Hematopoietic multipotent progenitor cell treated with erythropoietin and hydrocortisone succinate and interleukin-3 and kit ligand, for 4 days (in vitro differentiated cells): ENCODE measurements at regions not wholly inside any gene's neighbourhood (a gene's known extent, or its start where the extent isn't known, plus 50 kb on each side); places are given as distances from the start of the nearest gene placed in this dataset.

ENCODE experiments used
- DNase-seq: peaks from one replicate; pipeline ENCODE4 v3.0.0-alpha.2; 2015

DNA sequence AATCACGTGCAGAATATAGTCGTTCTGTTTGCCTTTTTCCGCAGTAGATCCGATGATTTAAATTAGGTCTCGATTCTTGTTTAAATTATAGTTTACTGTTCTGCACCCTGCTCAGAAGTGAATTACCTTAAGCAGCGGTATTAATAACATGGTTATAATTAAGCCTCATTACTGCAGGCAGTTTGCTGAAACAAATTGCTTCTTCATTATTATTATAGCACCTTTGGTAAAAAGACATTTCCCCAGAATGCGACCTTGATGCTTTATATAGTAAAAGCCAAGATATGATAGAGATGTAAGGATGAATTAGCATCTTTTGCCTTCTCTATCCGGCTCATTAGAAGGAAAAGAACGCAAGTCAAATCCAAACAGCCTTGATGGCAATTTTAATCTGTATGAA, 625.2 kb upstream of the CADM1 start:
- no peak for DNase-seq

GRCh38 chr11:116126562-116126961, 622.3 kb upstream of the CADM1 start:
- no peak for DNase-seq

DNA sequence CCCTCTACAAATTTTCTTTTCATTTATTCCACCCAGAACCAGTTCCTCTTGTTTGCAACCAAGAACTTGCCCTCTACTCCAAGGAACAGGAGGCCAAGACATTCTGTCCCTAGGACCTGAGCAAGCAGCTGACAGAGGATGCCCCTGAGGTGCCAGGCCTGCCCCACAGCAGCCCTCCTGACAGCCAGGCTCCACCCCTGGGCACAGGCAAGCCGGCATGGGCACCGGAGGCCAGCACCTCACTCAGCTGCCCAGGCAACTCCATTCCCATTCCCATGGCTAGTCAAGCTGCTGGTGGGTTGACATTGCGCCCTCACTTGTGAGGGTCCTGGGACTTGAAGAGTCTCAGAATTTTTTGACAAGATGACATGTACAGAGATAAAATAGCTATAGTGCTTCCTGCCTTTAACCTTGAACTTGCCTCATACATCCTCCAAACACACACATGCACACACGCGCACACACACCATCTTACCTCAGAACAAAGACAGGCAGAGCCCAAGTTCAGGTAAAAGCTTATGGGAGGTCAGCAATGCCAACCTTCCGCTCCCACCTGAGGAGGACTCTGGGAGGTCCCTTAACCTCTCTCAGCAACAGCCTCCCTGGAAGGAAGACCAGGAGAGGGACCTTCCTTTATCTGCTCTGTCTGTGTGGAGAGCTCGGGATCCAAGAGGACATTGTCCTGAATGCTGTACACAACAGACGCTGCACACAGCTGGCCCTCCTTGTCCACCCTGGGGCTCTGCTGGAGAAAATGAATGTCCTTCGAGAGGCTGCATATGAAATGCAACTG, 620.9 kb upstream of the CADM1 start:
- DNase-seq: no peak

GRCh38 chr11:116123739-116124138, 619.5 kb upstream of the CADM1 start:
- DNase-seq: no peak

- no peak for DNase-seq
These were observed 618.7 kb upstream of the CADM1 start for GRCh38 chr11:116122697-116123472.

DNA sequence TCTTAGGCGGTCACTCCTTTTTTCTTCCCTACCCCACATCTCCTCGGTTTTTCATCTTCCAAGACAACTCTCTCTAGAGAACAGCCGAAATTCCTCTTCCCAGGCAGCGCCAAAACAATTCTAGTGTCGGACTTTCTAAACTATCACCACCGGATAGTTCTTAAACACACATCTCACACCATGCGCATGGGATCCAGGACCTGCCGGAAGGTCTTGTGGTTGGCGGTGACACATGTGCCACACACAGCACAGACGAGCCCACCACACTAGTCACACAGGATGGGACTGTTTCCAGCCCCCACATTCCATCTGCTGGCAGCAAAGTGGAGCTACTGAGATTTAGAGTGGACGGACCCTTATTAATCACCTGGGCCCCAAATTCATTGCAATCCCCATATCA, 614.9 kb upstream of the CADM1 start:
- DNase-seq: no peak

GRCh38 chr11:116118138-116118470, 613.9 kb upstream of the CADM1 start:
- no peak for DNase-seq

DNA sequence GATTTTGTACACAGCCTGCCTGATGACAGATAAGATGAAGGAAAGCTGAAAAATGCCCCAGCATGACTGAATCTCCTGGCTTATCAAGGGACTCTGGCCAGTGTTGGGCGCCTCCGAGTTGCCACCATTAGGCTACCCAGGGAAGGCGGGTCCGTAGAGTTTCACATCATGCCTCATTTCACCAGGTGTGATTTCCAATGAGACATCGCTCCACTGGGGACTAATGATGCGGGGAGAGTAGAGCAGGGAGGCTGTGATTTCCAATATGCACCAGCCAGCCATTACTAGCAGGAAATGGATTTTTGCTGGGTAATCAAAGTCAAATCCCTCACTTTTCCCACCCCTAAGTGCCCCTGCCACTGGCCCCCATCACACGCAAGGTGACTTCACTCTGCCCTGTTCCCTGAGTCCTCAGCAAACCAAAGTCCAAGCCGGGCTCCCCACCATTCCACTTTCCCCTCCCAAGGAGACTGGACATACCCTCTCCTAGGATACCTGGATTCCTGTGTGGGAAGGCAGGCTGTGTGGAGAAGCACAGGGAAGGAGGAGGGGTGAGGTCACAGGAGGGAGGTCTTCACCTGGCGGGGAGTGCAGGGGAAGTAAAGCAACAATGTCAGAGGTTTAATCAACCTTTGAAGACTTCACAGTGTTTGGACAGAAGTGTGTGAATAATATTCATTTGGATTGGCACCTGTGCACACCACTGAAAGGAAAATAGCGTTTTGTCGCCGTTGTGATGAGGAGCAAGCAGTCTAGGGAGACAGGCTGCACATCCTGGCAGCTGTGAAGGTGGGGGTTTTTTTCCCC, 613.3 kb upstream of the CADM1 start:
- DNase-seq: no peak

DNA sequence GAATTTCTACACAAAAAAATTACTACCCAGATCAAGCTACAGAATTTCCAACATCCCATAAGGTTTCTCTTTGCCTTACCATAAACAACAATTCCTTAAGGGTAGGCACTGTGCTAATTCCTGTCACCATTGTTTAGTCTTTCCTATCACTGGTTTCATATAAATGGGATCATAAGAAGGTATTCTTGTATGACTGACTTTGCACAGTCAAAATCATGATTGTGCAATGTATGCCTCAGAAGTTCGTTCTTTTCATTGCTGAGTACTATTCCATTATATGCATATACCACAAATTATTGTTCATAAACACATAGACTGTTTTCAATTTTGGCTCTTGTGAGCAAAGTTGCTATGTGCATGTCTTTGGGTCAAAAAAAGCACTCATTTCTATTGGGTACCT, 611.6 kb upstream of the CADM1 start:
- DNase-seq: no peak

GRCh38 chr11:116114198-116114651, 610.0 kb upstream of the CADM1 start:
- no peak for DNase-seq

DNA sequence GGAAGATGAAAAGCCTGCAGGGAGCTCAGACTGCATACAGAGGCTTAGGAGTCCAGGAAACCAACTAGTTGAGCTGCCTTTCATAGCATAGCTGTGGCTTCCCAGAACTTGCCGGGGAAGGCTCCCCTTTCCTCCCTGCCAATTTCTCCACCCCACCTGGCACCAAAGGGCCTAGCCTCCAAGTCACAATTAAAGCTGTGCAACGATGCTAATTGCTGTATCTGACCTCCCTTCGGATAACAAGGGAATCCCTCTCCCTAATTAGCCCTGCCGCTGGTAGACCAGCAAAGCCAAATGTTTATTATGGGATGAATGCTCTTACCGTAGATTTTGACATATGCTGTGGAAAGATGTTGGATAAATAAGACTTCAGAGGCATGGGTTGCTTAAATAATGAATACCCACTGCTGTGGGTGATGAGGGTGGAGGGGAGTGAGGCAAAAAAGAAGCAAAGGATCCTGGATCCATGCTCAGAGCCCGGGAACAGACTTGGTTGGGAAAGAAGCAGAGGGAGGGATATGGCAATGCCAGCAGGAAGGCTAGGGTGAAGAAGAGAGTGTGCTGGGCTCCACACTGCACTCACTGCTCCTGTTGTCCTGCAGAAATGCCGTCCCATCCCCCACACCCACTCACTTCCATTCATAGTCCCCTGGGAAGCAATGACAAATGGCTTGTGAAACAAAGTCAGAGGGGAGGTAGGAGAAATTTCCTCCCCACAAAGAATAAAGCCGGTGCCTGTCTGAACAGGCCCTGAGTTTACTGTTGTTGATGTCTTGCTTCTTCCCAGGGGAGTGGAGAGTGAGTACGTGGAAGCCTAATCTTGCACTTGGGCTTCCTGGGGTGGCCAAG, 608.1 kb upstream of the CADM1 start:
- DNase-seq: no peak

- DNase-seq: no peak
These were observed 607.3 kb upstream of the CADM1 start for GRCh38 chr11:116111546-116111945.

- no peak for DNase-seq
These were observed 606.6 kb upstream of the CADM1 start for GRCh38 chr11:116110802-116111201.

GRCh38 chr11:116110356-116110755, 606.1 kb upstream of the CADM1 start:
- no peak for DNase-seq

DNA sequence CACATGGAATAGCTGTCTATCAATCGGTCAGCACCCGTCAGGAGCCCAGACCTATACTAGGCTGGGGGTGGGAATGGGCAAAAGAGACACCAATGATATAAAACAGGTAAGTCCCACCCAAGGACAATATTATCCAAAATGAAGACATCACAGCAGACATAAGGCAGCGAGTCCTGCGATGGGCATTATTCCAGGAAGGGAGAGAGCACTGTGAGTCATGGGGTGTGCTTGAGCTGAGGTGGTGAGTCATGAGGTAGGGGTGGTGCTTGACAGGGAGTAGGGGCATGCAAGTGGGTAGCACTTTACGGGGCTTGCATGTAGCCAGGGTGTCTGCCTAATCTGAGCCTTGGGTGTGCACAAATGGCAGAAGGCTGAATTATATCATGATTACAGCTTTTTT, 605.0 kb upstream of the CADM1 start:
- DNase-seq: no peak

GRCh38 chr11:116108161-116108560, 603.9 kb upstream of the CADM1 start:
- no peak for DNase-seq

DNA sequence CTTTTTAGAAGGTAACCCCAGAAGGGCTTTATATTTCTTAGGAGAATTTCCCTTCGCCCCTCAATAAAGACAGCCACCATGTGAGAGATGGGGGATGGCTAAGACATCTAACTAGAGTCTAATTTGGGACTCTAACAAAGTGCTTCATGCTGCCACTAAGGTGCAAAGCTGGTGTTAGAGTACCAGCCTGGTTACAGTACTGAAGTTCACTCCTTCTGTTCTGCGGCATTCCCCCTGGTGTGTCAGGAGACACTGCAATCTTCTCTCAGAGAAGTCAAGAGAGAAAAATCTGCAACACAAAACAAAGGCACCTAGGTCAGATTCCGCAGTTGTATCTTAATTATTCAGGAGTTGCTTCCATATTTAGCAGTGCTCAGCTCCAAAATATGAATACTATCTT, 603.0 kb upstream of the CADM1 start:
- no peak for DNase-seq

GRCh38 chr11:116104498-116105174, 600.4 kb upstream of the CADM1 start:
- DNase-seq: no peak

DNA sequence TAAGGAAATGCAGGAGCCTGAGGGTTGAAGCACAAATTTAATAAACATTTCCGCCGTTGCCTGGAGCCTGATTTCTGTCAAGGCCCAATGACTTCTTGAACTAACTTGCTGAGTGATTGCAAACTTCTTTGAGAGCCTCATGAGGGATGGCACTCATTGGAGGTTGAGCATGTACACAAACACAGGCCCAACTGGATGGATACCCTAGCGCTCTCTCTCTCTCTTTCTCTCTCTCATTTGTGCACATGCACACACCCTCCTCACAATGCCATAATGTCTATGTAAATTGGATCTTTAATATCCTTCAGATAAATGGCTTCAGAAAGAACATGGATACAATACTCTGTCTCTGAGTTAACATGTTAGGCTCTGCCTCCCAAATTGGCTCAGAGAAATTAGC, 597.7 kb upstream of the CADM1 start:
- no peak for DNase-seq

DNA sequence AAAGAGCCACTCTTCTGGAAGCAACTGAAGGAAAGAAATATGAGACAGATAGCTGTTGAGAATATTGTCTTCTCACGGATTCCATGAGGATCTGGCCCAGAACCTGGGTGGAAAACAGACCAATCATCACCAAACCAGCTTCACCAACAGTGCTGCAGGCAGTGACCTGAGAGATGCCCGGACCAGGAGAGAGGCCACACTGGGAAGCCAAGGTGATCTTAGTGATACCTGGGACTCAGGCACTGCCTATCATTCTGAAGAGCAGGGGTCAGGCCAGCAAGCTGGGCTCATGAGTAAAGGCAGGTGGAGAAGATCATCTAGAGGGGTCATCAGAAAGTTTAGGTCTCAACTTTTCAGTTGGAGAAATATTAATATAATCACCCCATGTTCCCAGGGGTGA, 595.8 kb upstream of the CADM1 start:
- no peak for DNase-seq

DNA sequence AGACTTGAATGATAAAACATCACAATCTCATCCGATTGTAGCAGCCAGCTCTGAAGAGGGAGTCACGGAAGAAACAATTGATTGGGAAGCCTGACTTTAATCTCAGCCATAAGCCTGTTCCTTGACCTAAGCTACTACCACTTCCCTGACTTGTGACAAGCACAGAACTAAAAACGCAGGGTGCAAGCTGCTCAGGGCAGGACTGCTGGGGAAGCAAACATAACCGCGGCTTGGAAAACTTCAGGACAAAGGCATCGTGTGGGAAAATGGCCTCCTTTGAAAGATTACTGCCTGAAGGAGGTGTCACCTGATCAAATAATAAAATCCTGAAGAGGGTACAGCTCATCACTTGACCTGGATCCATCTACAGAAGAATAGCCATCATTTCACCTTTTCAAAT, 595.3 kb upstream of the CADM1 start:
- no peak for DNase-seq
